Uterus (tissue), 2 donors: ENCODE measurements at regions not wholly inside any gene's neighbourhood (a gene's known extent, or its start where the extent isn't known, plus 50 kb on each side); places are given as distances from the start of the nearest gene placed in this dataset.
"Not testable (repeated sequence)": the region's sequence is repeated elsewhere in the genome, so short reads cannot be mapped to it uniquely, and the experiment has no call there.

Source experiments
- CTCF ChIP-seq, 4 experiments: fragments of 200-600 bp in 2 of 4; fragments of 450-650 bp in 2 of 4; sonication (generic) in 2 of 4; IDR thresholded peaks; one replicate each; pipeline ENCODE4 v1.5.1; 2016 to 2019; ENCODE audit warnings: antibody characterized with exemption in 4 of 4, mild to moderate bottlenecking in 2 of 4, moderate library complexity in 1 of 4
- POLR2A ChIP-seq, 2 donors: fragments of 450-650 bp; IDR thresholded peaks; one replicate each; pipeline ENCODE4 v1.6.1; 2016; ENCODE audit warnings: antibody characterized with exemption in 2 of 2, mild to moderate bottlenecking in 1 of 2, moderate library complexity in 1 of 2

GRCh38 chr16:88248761-88249160, 134.0 kb upstream of the ZNF469 start:
- not testable (repeated sequence) for TF ChIP-seq POLR2A, CTCF (IDR thresholded peaks at IDR 0.05)
